Stomach (tissue), 4 donors: ENCODE measurements at regions not wholly inside any gene's neighbourhood (a gene's known extent, or its start where the extent isn't known, plus 50 kb on each side); places are given as distances from the start of the nearest gene placed in this dataset.

Source experiments
- POLR2A ChIP-seq, 4 donors: fragments of 450-650 bp; IDR thresholded peaks; one replicate each; pipeline ENCODE4 v1.6.1; 2016; ENCODE audit warnings: antibody characterized with exemption in 4 of 4, control low read depth in 2 of 4, mild to moderate bottlenecking in 1 of 4, moderate library complexity in 1 of 4
- POLR2AphosphoS5 ChIP-seq, 3 donors: sonication (generic); formaldehyde crosslinking; IDR thresholded peaks; one replicate each; pipeline ENCODE4 v1.6.1; 2016; ENCODE audit warnings: antibody characterized with exemption in 3 of 3
- TF ChIP-seq, protein P1 (sequence below), 7 experiments: fragments of 450-650 bp in 4 of 7; fragments of 200-600 bp in 3 of 7; sonication (generic) in 3 of 7; IDR thresholded peaks; one replicate each; pipeline ENCODE4 v1.5.1; 2016 to 2019; ENCODE audit warnings: antibody characterized with exemption in 7 of 7, control low read depth in 2 of 7, mild to moderate bottlenecking in 1 of 7

DNA sequence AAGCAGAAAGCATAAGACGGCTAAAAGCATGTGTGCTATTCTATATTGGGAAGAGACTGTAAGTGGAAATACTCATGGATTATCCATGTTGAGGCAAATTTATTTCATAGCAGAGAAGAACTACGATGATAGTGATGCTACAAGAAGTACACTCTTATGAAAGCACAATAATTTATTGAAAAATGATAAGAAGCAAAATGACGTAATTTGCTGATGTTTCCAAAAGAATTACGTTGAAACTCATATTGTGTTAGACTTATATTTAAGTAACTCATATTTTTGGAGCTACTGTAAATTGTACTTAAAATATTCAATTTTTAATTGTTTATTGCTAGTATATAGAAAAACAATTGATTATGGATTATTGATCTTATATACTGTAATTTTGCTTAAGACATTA lies 1622.5 kb downstream of the REEP3 start:
- TF ChIP-seq, protein P1, sequence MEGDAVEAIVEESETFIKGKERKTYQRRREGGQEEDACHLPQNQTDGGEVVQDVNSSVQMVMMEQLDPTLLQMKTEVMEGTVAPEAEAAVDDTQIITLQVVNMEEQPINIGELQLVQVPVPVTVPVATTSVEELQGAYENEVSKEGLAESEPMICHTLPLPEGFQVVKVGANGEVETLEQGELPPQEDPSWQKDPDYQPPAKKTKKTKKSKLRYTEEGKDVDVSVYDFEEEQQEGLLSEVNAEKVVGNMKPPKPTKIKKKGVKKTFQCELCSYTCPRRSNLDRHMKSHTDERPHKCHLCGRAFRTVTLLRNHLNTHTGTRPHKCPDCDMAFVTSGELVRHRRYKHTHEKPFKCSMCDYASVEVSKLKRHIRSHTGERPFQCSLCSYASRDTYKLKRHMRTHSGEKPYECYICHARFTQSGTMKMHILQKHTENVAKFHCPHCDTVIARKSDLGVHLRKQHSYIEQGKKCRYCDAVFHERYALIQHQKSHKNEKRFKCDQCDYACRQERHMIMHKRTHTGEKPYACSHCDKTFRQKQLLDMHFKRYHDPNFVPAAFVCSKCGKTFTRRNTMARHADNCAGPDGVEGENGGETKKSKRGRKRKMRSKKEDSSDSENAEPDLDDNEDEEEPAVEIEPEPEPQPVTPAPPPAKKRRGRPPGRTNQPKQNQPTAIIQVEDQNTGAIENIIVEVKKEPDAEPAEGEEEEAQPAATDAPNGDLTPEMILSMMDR (IDR thresholded peaks at IDR 0.05): no peak
- no peak for TF ChIP-seq POLR2A (IDR thresholded peaks at IDR 0.05)
- TF ChIP-seq POLR2AphosphoS5 (IDR thresholded peaks at IDR 0.05): no peak
